ENCODE measurements at regions not wholly inside any gene's neighbourhood (a gene's known extent, or its start where the extent isn't known, plus 50 kb on each side); places are given as distances from the start of the nearest gene placed in this dataset.
A peak's percentile ranks its signal among the peaks of the same experiment; 100 is the strongest.

GRCh38 chr11:135069890-135070289 lies 657.8 kb upstream of the B3GAT1 start:
- Mint-ChIP-seq H3K9me3 (ENCODE audit: unreplicated experiment) (peaks cover 21% of the 10 kb centered on the region), H3K27me3 (ENCODE audit: insufficient read depth, unreplicated experiment) (no peaks in the 10 kb centered on the region), H3K4me1 (ENCODE audit: insufficient read depth, unreplicated experiment) (peaks cover 12% of the 10 kb centered on the region), H3K36me3 (ENCODE audit: insufficient read depth, unreplicated experiment) (no peaks in the 10 kb centered on the region), H3K4me3 (ENCODE audit: unreplicated experiment) (no peak overlapping the region), H3K27ac (ENCODE audit: low read depth, unreplicated experiment) (no peak overlapping the region)
- POLR2A ChIA-PET, result interaction anchor here (1.2 kb wide), 1 partner anchor 202 kb away, joined by 3 read pairs; no protein-coding TSS in a partner anchor
- TF ChIP-seq CTCF (IDR thresholded peaks at IDR 0.05; ENCODE audit: unreplicated experiment), result no peak
- intact Hi-C loops (cut with micrococcal nuclease), result no loop called here
- peak; percentile 29 for DNase-seq (ENCODE audit: unreplicated experiment)
- no TSS peak for BruUV-seq (replicated peaks)
- CTCF ChIA-PET, result interaction anchor here (0.6 to 0.7 kb wide), 3 partner anchors 19 to 1146 kb away, joined by 3 to 4 read pairs (median 3); no protein-coding TSS in a partner anchor

DNA sequence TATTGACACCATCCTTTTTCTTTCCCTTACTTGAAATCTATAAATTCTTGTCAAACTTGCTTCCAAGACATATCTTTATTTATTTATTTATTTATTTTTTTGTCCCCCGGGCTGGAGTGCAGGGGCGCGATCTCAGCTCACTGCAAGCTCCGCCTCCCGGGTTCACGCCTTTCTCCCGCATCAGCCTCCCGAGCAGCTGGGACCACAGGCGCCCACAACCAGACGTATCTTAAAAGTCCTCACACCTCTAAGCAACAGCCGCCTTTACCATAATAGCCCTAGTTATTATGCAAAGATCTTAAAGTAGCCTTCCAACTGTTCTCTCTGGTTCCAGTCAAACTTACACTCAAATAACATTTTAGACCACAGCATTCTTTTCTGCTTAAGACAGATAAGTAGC lies 657.0 kb upstream of the B3GAT1 start:
- POLR2A ChIA-PET, result no interaction called here
- peaks cover 21% of the 10 kb centered on the region for H3K9me3 Mint-ChIP-seq (ENCODE audit: unreplicated experiment)

GRCh38 chr11:135062994-135063393 lies 651.0 kb upstream of the B3GAT1 start:
- intact Hi-C loops (cut with micrococcal nuclease), result no loop called here
- POLR2A ChIA-PET, result interaction anchor here (0.6 kb wide), 1 partner anchor 180 kb away, joined by 3 read pairs; no protein-coding TSS in a partner anchor

More for the DNA sequence above, 657.0 kb upstream of the B3GAT1 start:
- H3K27me3 Mint-ChIP-seq (ENCODE audit: insufficient read depth, unreplicated experiment), result no peaks in the 10 kb centered on the region
- no TSS peak for BruUV-seq (replicated peaks)
- CTCF ChIA-PET, result no interaction called here
- no peak for DNase-seq (ENCODE audit: unreplicated experiment)
- no peak overlapping the region for H3K4me3 Mint-ChIP-seq (ENCODE audit: unreplicated experiment)
- peaks cover 12% of the 10 kb centered on the region for H3K4me1 Mint-ChIP-seq (ENCODE audit: insufficient read depth, unreplicated experiment)
- TF ChIP-seq CTCF (IDR thresholded peaks at IDR 0.05; ENCODE audit: unreplicated experiment), result no peak
- no peak overlapping the region for H3K27ac Mint-ChIP-seq (ENCODE audit: low read depth, unreplicated experiment)
- intact Hi-C loops (cut with micrococcal nuclease), result no loop called here
- no peaks in the 10 kb centered on the region for H3K36me3 Mint-ChIP-seq (ENCODE audit: insufficient read depth, unreplicated experiment)

DNA sequence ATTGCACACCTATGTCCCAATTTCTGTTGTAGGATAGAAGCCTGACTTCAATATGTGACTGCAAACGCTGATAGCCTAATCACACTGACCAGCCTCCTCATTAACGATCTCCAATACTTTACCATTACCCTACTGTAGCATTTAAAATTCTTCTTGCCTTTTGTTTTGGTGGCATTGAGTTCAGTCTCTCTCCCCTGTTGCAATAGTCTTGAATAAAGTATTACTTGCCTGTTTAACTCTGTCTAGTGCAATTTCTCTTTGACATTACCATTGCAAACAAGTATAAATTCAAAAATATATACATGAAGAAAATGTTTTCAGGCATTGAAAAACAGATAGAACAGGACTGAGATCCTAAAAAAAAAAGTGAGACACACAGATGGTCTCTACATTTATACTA lies 649.1 kb upstream of the B3GAT1 start:
- no peaks in the 10 kb centered on the region for H3K36me3 Mint-ChIP-seq (ENCODE audit: insufficient read depth, unreplicated experiment)
- BruUV-seq (replicated peaks), result no TSS peak
- no peak overlapping the region for H3K27ac Mint-ChIP-seq (ENCODE audit: low read depth, unreplicated experiment)
- no peaks in the 10 kb centered on the region for H3K27me3 Mint-ChIP-seq (ENCODE audit: insufficient read depth, unreplicated experiment)
- no peak for TF ChIP-seq CTCF (IDR thresholded peaks at IDR 0.05; ENCODE audit: unreplicated experiment)
- ChIA-PET CTCF (no interaction called here), POLR2A (interaction anchor here (0.7 to 0.9 kb wide), 2 partner anchors 10 to 678 kb away, joined by 3 to 4 read pairs; no protein-coding TSS in a partner anchor)
- intact Hi-C loops (cut with micrococcal nuclease), result no loop called here
- H3K9me3 Mint-ChIP-seq (ENCODE audit: unreplicated experiment), result peaks cover 28% of the 10 kb centered on the region
- no peak for DNase-seq (ENCODE audit: unreplicated experiment)
- no peaks in the 10 kb centered on the region for H3K4me1 Mint-ChIP-seq (ENCODE audit: insufficient read depth, unreplicated experiment)
- no peak overlapping the region for H3K4me3 Mint-ChIP-seq (ENCODE audit: unreplicated experiment)

More at GRCh38 chr11:135062994-135063393, 651.0 kb upstream of the B3GAT1 start:
- no TSS peak for BruUV-seq (replicated peaks)
- Mint-ChIP-seq H3K27ac (ENCODE audit: low read depth, unreplicated experiment) (no peak overlapping the region), H3K4me1 (ENCODE audit: insufficient read depth, unreplicated experiment) (no peaks in the 10 kb centered on the region), H3K4me3 (ENCODE audit: unreplicated experiment) (no peak overlapping the region), H3K9me3 (ENCODE audit: unreplicated experiment) (peaks cover 23% of the 10 kb centered on the region), H3K27me3 (ENCODE audit: insufficient read depth, unreplicated experiment) (no peaks in the 10 kb centered on the region), H3K36me3 (ENCODE audit: insufficient read depth, unreplicated experiment) (no peaks in the 10 kb centered on the region)
- CTCF ChIA-PET, result no interaction called here
- no peak for TF ChIP-seq CTCF (IDR thresholded peaks at IDR 0.05; ENCODE audit: unreplicated experiment)
- no peak for DNase-seq (ENCODE audit: unreplicated experiment)

All from MCF 10A (cell line).